ENCODE measurements at regions not wholly inside any gene's neighbourhood (a gene's known extent, or its start where the extent isn't known, plus 50 kb on each side); places are given as distances from the start of the nearest gene placed in this dataset.

DNA sequence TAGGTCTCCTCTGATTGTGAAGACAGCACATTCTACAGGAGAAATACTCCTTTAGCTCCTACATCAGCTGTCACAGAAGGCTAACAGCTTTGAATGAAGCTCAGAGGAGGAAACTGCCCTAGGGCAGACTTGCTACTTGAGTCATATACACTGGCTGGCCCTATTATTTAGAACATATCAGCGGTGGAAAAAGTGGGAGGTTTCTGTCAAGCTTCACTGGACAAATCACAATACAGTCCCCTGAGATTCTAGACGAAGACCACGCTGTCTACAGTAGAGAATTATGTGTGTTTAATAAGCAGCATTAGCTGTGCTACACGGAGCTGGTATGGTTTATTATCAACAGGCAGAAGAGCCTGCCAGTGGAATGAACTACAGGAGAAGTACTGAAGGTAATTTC is 230.9 kb upstream of the FSIP2 start:
- Histone ChIP-seq H3K4me1 (ENCODE audit: control insufficient read depth in 1 of 2, insufficient read depth in 2 of 2, low read length in 2 of 2) (no peaks in the 10 kb centered on the region), H3K9ac (ENCODE audit: low read length) (no peak overlapping the region), H3K9me2 (ENCODE audit: insufficient read depth) (no peaks in the 10 kb centered on the region), H3K36me3 (ENCODE audit: control insufficient read depth in 1 of 2, insufficient read depth in 2 of 2, low read length in 2 of 2) (no peaks in the 10 kb centered on the region), H3K79me2 (ENCODE audit: insufficient read depth, low read length) (no peaks in the 10 kb centered on the region), H4K20me1 (ENCODE audit: insufficient read depth) (no peaks in the 10 kb centered on the region), H2AFZ (ENCODE audit: low read depth, low read length, poor library complexity, severe bottlenecking) (no peak overlapping the region), H3K9me3 (ENCODE audit: control insufficient read depth in 1 of 2, insufficient read depth in 1 of 2, low read depth in 1 of 2, low read length in 2 of 2) (peaks cover 0 to 24% of the 10 kb centered on the region in 2 experiments; a peak in 1 of 4 replicates), H3K4me3 (replicated peaks in 1 of 2; ENCODE audit: low read depth in 1 of 2, low read length in 2 of 2) (no peak overlapping the region), H3K27ac (ENCODE audit: low read depth, low read length) (no peak overlapping the region), H3K27me3 (ENCODE audit: insufficient read depth, low read length) (no peaks in the 10 kb centered on the region), H3K4me2 (ENCODE audit: low read length) (no peak overlapping the region)
- ATAC-seq = no peak
- no peak for DNase-seq (ENCODE audit: low read depth, low spot score)
- BruUV-seq (replicated peaks) = no TSS peak
- RAD21 ChIA-PET (ENCODE audit: low non-redundant PET in 1 of 2, low total read pairs in 2 of 2, uncharacterized antibody in 2 of 2, unreplicated experiment in 2 of 2) = no interaction called here
- CTCF ChIA-PET = no interaction called here
- no peak for TF ChIP-seq POLR2AphosphoS5 (IDR thresholded peaks at IDR 0.05; ENCODE audit: low read depth, low read length)
- POLR2A ChIA-PET = no interaction called here
- intact Hi-C loops (cut with micrococcal nuclease) = no loop called here

DNA sequence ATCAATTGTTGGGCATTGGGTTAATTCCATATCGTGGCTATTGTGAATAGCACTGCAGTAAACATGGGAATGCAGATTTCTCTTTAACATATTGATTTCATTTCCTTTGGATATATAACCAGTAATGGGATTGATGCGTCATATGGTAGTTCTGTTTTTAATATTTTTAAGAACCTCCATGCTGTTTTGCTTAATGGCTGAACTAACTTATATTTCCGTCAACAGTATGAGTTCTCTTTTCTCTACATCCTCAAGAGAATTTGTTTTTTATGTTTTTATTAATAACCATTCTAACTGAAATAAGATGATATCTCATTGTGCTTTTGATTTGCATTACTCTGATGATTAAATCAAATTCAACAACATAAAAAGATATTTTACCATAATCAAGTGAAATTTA is 228.5 kb upstream of the FSIP2 start:
- no TSS peak for BruUV-seq (replicated peaks)
- ATAC-seq = no peak
- Histone ChIP-seq H2AFZ (ENCODE audit: low read depth, low read length, poor library complexity, severe bottlenecking) (no peak overlapping the region), H3K4me3 (replicated peaks in 1 of 2; ENCODE audit: low read depth in 1 of 2, low read length in 2 of 2) (no peak overlapping the region), H3K79me2 (ENCODE audit: insufficient read depth, low read length) (no peaks in the 10 kb centered on the region), H3K9me3 (ENCODE audit: control insufficient read depth in 1 of 2, insufficient read depth in 1 of 2, low read depth in 1 of 2, low read length in 2 of 2) (0 out of 4 replicates have a peak, but pooled peaks cover 0 to 24% of the 10 kb centered on the region in 2 experiments), H3K27ac (ENCODE audit: low read depth, low read length) (no peak overlapping the region), H3K4me2 (ENCODE audit: low read length) (no peak overlapping the region), H3K4me1 (ENCODE audit: control insufficient read depth in 1 of 2, insufficient read depth in 2 of 2, low read length in 2 of 2) (no peaks in the 10 kb centered on the region), H3K36me3 (ENCODE audit: control insufficient read depth in 1 of 2, insufficient read depth in 2 of 2, low read length in 2 of 2) (no peaks in the 10 kb centered on the region), H3K9ac (ENCODE audit: low read length) (no peak overlapping the region), H3K9me2 (ENCODE audit: insufficient read depth) (no peaks in the 10 kb centered on the region), H3K27me3 (ENCODE audit: insufficient read depth, low read length) (no peaks in the 10 kb centered on the region), H4K20me1 (ENCODE audit: insufficient read depth) (no peaks in the 10 kb centered on the region)
- intact Hi-C loops (cut with micrococcal nuclease) = no loop called here
- POLR2A ChIA-PET = no interaction called here
- TF ChIP-seq ZNF274 (IDR thresholded peaks at IDR 0.05; ENCODE audit: low read depth, low read length) (peak; percentile 91), RAD21 (IDR thresholded peaks at IDR 0.05; ENCODE audit: low read depth) (no peak)
- CTCF ChIA-PET = no interaction called here
- RAD21 ChIA-PET (ENCODE audit: low non-redundant PET in 1 of 2, low total read pairs in 2 of 2, uncharacterized antibody in 2 of 2, unreplicated experiment in 2 of 2) = no interaction called here
- DNase-seq (ENCODE audit: low read depth, low spot score) = no peak

DNA sequence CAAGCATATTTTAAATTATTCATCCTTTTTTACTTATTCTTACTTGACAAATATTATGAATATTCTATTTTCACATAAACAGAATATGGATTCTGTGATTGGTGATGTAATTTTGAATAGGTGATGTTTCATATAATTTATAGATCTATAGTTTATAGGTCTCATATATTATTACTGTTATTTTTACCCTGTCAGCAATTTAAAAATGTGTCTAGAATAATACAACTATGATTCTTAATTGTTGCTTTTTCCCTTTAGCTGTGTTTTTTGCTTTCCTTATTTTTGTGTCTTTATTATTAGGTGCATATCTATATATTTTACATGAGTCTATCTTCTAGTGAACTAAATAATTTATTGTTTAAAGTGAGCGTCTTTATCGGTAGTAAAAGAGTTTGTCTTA is 226.7 kb upstream of the FSIP2 start:
- no peak for DNase-seq (ENCODE audit: low read depth, low spot score)
- H3K9me2 ChIP-seq (ENCODE audit: insufficient read depth) = no peaks in the 10 kb centered on the region
- no peak for ATAC-seq
- no peaks in the 10 kb centered on the region for H3K4me1 ChIP-seq (ENCODE audit: control insufficient read depth in 1 of 2, insufficient read depth in 2 of 2, low read length in 2 of 2)
- H3K4me2 ChIP-seq (ENCODE audit: low read length) = no peak overlapping the region
- ChIA-PET CTCF (no interaction called here), RAD21 (ENCODE audit: low non-redundant PET in 1 of 2, low total read pairs in 2 of 2, uncharacterized antibody in 2 of 2, unreplicated experiment in 2 of 2) (no interaction called here), POLR2A (no interaction called here)
- no peaks in the 10 kb centered on the region for H3K27me3 ChIP-seq (ENCODE audit: insufficient read depth, low read length)
- no peaks in the 10 kb centered on the region for H3K36me3 ChIP-seq (ENCODE audit: control insufficient read depth in 1 of 2, insufficient read depth in 2 of 2, low read length in 2 of 2)
- no peaks in the 10 kb centered on the region for H3K79me2 ChIP-seq (ENCODE audit: insufficient read depth, low read length)
- H2AFZ ChIP-seq (ENCODE audit: low read depth, low read length, poor library complexity, severe bottlenecking) = no peak overlapping the region
- no peak overlapping the region for H3K27ac ChIP-seq (ENCODE audit: low read depth, low read length)
- intact Hi-C loops (cut with micrococcal nuclease) = no loop called here
- H3K4me3 ChIP-seq (replicated peaks in 1 of 2; ENCODE audit: low read depth in 1 of 2, low read length in 2 of 2) = no peak overlapping the region
- H3K9ac ChIP-seq (ENCODE audit: low read length) = no peak overlapping the region
- no peaks in the 10 kb centered on the region for H4K20me1 ChIP-seq (ENCODE audit: insufficient read depth)
- H3K9me3 ChIP-seq (ENCODE audit: control insufficient read depth in 1 of 2, insufficient read depth in 1 of 2, low read depth in 1 of 2, low read length in 2 of 2) = 0 out of 4 replicates have a peak, but pooled peaks cover 0 to 24% of the 10 kb centered on the region in 2 experiments
- no TSS peak for BruUV-seq (replicated peaks)
- TF ChIP-seq ZNF274 (IDR thresholded peaks at IDR 0.05; ENCODE audit: low read depth, low read length) (no peak), POLR2A (IDR thresholded peaks at IDR 0.05; ENCODE audit: borderline replicate concordance, extremely low read depth, insufficient read depth, insufficient read length) (no peak), POLR2AphosphoS5 (IDR thresholded peaks at IDR 0.05; ENCODE audit: low read depth, low read length) (no peak), SP1 (IDR thresholded peaks at IDR 0.05; ENCODE audit: low read depth) (no peak), YY1 (IDR thresholded peaks at IDR 0.05; ENCODE audit: extremely low read depth, insufficient replicate concordance, low read depth, low read length) (no peak), SRF (IDR thresholded peaks at IDR 0.05; ENCODE audit: low read depth) (no peak), CEBPB (IDR thresholded peaks at IDR 0.05; ENCODE audit: low read depth) (no peak), TCF7L2 (IDR thresholded peaks at IDR 0.05; ENCODE audit: borderline replicate concordance, extremely low read depth, insufficient read depth, insufficient read length) (no peak)
- TF ChIP-seq, protein P1, sequence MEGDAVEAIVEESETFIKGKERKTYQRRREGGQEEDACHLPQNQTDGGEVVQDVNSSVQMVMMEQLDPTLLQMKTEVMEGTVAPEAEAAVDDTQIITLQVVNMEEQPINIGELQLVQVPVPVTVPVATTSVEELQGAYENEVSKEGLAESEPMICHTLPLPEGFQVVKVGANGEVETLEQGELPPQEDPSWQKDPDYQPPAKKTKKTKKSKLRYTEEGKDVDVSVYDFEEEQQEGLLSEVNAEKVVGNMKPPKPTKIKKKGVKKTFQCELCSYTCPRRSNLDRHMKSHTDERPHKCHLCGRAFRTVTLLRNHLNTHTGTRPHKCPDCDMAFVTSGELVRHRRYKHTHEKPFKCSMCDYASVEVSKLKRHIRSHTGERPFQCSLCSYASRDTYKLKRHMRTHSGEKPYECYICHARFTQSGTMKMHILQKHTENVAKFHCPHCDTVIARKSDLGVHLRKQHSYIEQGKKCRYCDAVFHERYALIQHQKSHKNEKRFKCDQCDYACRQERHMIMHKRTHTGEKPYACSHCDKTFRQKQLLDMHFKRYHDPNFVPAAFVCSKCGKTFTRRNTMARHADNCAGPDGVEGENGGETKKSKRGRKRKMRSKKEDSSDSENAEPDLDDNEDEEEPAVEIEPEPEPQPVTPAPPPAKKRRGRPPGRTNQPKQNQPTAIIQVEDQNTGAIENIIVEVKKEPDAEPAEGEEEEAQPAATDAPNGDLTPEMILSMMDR (IDR thresholded peaks at IDR 0.05 in 2 of 3, conservative IDR thresholded peaks at IDR 0.05 in 1 of 3; ENCODE audit: borderline replicate concordance in 1 of 3, insufficient read depth in 1 of 3, low read depth in 2 of 3, low read length in 2 of 3) = no peak

All from HCT116 (cell line).